Peyer's patch (tissue), 4 donors: ENCODE measurements at regions not wholly inside any gene's neighbourhood (a gene's known extent, or its start where the extent isn't known, plus 50 kb on each side); places are given as distances from the start of the nearest gene placed in this dataset.
"Not testable (repeated sequence)": the region's sequence is repeated elsewhere in the genome, so short reads cannot be mapped to it uniquely, and the experiment has no call there.

Experiments
- DNase-seq, 3 donors: peaks; one replicate each; pipeline ENCODE4 v3.0.0-alpha.2; 2017 to 2019
- H3K27ac ChIP-seq, 4 donors: fragments of 200-600 bp; sonication (generic); one replicate each; pipeline ENCODE4 v1.5.1; 2016 to 2019
- H3K27me3 ChIP-seq, 2 donors: fragments of 200-600 bp; sonication (generic); one replicate each; pipeline ENCODE4 v1.5.1; 2019
- H3K36me3 ChIP-seq, 3 donors: fragments of 200-600 bp; sonication (generic); one replicate each; pipeline ENCODE4 v1.5.1; 2016 to 2019
- H3K4me1 ChIP-seq, 4 donors: fragments of 200-600 bp; sonication (generic); one replicate each; pipeline ENCODE4 v1.5.1; 2016 to 2019
- H3K4me3 ChIP-seq, 4 donors: fragments of 200-600 bp; sonication (generic); 1 replicate in 3 of 4; 2 replicates in 1 of 4; pipeline ENCODE4 v1.5.1; 2016 to 2019; ENCODE audit warnings: mild to moderate bottlenecking in 1 of 4
- H3K9me3 ChIP-seq, 4 donors: fragments of 200-600 bp; sonication (generic); one replicate each; pipeline ENCODE4 v1.5.1; 2016 to 2019; ENCODE audit warnings: mild to moderate bottlenecking in 1 of 4
- POLR2A ChIP-seq, 2 donors: fragments of 450-650 bp; IDR thresholded peaks; one replicate each; pipeline ENCODE4 v1.5.1; 2017; ENCODE audit warnings: antibody characterized with exemption in 2 of 2, mild to moderate bottlenecking in 2 of 2, moderate library complexity in 2 of 2
- TF ChIP-seq, protein P1 (sequence below), 6 experiments: fragments of 450-650 bp in 4 of 6; fragments of 200-600 bp in 2 of 6; sonication (generic) in 1 of 6; IDR thresholded peaks; one replicate each; pipeline ENCODE4 v1.5.1; 2017 to 2019; ENCODE audit warnings: antibody characterized with exemption in 6 of 6, mild to moderate bottlenecking in 3 of 6, moderate library complexity in 1 of 6

DNA sequence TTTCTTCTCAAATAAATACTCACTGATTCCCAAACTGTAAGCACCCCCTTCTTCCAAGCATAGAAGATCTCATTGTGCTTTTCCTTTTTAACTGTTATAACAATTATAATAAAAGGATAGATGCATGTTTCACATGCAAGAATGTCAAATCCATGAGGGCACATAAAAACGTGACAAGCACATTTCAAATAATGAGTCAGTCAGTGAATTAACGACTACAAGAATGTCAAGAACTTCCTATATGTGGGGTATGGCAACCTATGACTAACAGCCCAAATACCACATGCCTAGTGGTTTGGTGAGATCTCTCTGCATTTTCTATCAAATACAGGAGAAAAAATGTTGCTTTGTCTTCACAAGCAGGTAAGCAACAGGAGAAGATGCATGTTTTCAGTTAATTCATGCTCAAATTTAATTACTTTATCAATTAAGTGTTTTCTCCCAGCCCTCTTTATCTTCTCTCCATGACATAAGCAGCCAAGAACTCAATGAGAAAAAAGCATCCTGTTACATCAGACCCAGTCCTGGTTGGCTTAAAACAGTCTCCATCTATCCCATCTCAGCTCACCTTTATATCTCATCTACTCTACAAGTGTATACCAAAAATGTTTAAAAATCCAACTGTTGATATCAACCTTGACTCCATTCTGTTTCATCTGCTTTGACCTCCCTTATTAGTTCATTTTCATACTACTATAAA, 181.5 kb upstream of the LMCD1 start:
- Histone ChIP-seq H3K27ac (no peak overlapping the region), H3K27me3 (no peaks in the 10 kb centered on the region), H3K36me3 (no peaks in the 10 kb centered on the region), H3K9me3 (no peaks in the 10 kb centered on the region), H3K4me1 (no peaks in the 10 kb centered on the region), H3K4me3 (no peak overlapping the region)
- DNase-seq = no peak
- TF ChIP-seq, protein P1, sequence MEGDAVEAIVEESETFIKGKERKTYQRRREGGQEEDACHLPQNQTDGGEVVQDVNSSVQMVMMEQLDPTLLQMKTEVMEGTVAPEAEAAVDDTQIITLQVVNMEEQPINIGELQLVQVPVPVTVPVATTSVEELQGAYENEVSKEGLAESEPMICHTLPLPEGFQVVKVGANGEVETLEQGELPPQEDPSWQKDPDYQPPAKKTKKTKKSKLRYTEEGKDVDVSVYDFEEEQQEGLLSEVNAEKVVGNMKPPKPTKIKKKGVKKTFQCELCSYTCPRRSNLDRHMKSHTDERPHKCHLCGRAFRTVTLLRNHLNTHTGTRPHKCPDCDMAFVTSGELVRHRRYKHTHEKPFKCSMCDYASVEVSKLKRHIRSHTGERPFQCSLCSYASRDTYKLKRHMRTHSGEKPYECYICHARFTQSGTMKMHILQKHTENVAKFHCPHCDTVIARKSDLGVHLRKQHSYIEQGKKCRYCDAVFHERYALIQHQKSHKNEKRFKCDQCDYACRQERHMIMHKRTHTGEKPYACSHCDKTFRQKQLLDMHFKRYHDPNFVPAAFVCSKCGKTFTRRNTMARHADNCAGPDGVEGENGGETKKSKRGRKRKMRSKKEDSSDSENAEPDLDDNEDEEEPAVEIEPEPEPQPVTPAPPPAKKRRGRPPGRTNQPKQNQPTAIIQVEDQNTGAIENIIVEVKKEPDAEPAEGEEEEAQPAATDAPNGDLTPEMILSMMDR (IDR thresholded peaks at IDR 0.05) = no peak

GRCh38 chr3:8320711-8321458, 180.7 kb upstream of the LMCD1 start:
- no peaks in the 10 kb centered on the region for H3K27me3 ChIP-seq
- H3K4me3 ChIP-seq = no peak overlapping the region
- no peak overlapping the region for H3K27ac ChIP-seq
- H3K4me1 ChIP-seq = no peaks in the 10 kb centered on the region
- TF ChIP-seq POLR2A (IDR thresholded peaks at IDR 0.05) = no peak
- TF ChIP-seq, protein P1 (IDR thresholded peaks at IDR 0.05) = no peak
- no peaks in the 10 kb centered on the region for H3K36me3 ChIP-seq
- DNase-seq = no peak
- no peaks in the 10 kb centered on the region for H3K9me3 ChIP-seq

GRCh38 chr3:8324747-8325146, 176.9 kb upstream of the LMCD1 start:
- Histone ChIP-seq H3K9me3 (no peaks in the 10 kb centered on the region), H3K36me3 (no peaks in the 10 kb centered on the region), H3K4me3 (no peak overlapping the region), H3K27me3 (no peaks in the 10 kb centered on the region), H3K27ac (no peak overlapping the region), H3K4me1 (no peaks in the 10 kb centered on the region)
- no peak for TF ChIP-seq POLR2A (IDR thresholded peaks at IDR 0.05)
- TF ChIP-seq, protein P1 (IDR thresholded peaks at IDR 0.05) = peak in 3 of 6 experiments; percentile 10 to 28 (median 17)
- DNase-seq = peak in 2 of 3 donors; percentile 15 to 50

DNA sequence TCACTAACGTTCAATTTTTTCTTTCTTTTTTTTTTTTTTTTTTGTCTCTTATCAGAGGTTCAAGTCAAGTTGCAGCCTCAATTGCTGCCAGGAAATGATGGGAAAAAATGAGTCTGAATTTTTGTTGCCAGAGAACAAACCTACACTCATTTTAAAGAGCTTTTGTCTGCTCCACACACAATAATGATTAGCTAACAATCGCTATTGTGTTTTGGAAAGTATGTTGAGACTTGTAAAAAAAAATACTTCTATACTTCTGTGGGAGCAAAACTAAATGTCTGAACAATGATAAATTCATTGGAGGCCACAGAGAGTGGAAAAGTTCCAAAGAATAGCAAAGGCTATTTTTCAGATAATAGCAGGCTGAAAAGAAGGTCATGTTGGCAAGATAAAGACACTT, 176.3 kb upstream of the LMCD1 start:
- H3K4me1 ChIP-seq = no peaks in the 10 kb centered on the region
- no peak overlapping the region for H3K27ac ChIP-seq
- H3K27me3 ChIP-seq = no peaks in the 10 kb centered on the region
- DNase-seq = no peak
- no peak overlapping the region for H3K4me3 ChIP-seq
- H3K9me3 ChIP-seq = no peaks in the 10 kb centered on the region
- H3K36me3 ChIP-seq = no peaks in the 10 kb centered on the region
- TF ChIP-seq, protein P1 (IDR thresholded peaks at IDR 0.05) = no peak
- no peak for TF ChIP-seq POLR2A (IDR thresholded peaks at IDR 0.05)

- H3K36me3 ChIP-seq, H3K4me1 ChIP-seq, H3K27ac ChIP-seq, H3K9me3 ChIP-seq, H3K27me3 ChIP-seq, H3K4me3 ChIP-seq, DNase-seq: not testable (repeated sequence)
Measured at GRCh38 chr3:8325833-8326232, 175.8 kb upstream of the LMCD1 start.

GRCh38 chr3:8327739-8328138, 173.9 kb upstream of the LMCD1 start:
- TF ChIP-seq, protein P1 (IDR thresholded peaks at IDR 0.05) = no peak
- no peak for TF ChIP-seq POLR2A (IDR thresholded peaks at IDR 0.05)
- no peaks in the 10 kb centered on the region for H3K9me3 ChIP-seq
- no peak overlapping the region for H3K4me3 ChIP-seq
- no peaks in the 10 kb centered on the region for H3K4me1 ChIP-seq
- H3K27ac ChIP-seq = no peak overlapping the region
- H3K27me3 ChIP-seq = no peaks in the 10 kb centered on the region
- no peak for DNase-seq
- no peaks in the 10 kb centered on the region for H3K36me3 ChIP-seq
